ENCODE measurements at regions not wholly inside any gene's neighbourhood (a gene's known extent, or its start where the extent isn't known, plus 50 kb on each side); places are given as distances from the start of the nearest gene placed in this dataset.
"Not testable (repeated sequence)": the region's sequence is repeated elsewhere in the genome, so short reads cannot be mapped to it uniquely, and the experiment has no call there.

DNA sequence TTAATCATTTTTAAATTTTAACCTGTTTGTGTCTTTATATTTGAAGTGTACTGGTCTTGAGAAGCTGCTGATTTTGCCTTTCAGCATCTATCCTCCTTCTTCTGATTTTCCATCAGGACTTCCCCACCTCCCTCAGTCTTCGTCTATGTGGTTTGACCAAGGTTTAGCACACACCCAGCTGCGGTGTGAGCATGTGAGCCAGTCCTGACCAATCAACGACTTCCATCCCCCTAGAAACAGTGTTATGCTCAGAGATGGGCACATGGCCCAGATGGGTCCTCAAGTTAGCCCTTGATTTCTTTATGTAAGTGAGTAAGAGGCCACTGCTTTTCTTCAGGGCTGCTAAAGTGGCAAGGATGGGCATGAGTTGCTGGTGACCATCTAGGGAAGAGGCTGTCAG is 190.8 kb downstream of the MATN1 start:
- no peak for DNase-seq
- TF ChIP-seq GATA1 (IDR thresholded peaks at IDR 0.05; ENCODE audit: low read depth, low read length) (no peak), POLR2A (IDR thresholded peaks at IDR 0.05; ENCODE audit: low read length) (no peak)

DNA sequence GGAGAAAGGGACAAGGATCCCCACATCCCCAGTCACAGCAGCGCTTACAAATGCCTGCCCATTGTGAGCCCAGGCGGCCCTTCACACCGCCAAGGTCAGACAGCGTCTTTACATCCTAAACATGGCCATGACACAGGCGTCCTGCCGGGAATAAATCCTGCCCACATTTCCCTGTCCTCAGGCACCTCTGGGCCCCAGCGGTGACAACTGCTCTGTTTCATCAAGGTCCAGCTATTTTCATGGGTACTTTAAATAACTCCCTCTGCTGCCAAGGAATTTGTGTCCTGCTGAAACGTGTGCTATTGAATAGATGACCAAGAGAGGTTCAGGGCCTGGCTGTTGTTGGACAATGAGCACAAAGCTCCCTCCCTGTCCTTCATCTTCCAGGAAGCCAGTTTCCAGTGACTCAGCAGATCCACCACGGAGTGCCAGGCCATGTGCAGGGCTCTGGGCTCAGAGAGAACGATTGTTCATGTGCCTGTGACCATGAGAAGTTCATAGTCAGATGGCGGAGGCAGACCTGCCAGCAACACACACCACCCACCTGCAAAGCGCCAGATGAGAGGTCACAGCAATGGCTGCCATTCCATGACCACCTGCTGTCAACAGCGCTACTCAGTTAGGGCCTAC is 195.8 kb downstream of the MATN1 start:
- DNase-seq, result no peak
- TF ChIP-seq POLR2A (IDR thresholded peaks at IDR 0.05; ENCODE audit: low read length) (no peak), GATA1 (IDR thresholded peaks at IDR 0.05; ENCODE audit: low read depth, low read length) (no peak)

DNA sequence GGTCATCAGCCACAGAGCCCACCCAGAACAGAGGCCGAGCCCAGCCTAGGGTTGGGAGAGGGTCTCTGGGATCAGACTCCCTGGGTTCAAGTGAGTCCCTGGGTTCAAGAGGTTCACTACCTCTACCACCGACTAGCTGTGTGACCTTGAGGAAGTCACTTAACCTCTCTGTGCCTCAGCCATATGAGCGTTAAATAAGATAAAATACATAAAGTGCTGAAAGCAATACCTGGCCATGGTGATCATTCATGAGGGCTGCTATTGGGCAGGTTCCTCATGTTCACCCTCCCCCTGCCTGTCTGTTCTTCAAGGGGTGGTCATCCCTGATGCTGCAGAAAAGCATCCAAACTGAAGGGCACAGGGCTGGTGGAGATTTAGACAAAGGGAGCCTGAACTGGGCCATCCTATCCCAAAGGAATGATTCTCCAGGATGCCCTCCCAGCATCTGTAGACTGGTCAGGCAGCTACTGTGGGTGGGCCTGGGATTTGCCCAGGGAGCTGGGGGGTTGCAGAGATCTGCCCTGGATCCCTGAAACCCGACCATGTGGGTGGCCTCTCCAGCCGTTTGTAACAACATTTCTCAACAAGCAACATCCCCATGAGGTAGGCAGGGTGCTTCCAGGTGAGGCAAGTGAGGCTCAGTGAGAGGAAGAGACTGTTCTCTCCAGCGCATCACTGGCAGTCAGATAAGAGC is 196.6 kb downstream of the MATN1 start:
- TF ChIP-seq POLR2A (IDR thresholded peaks at IDR 0.05; ENCODE audit: low read length) (no peak), GATA1 (IDR thresholded peaks at IDR 0.05; ENCODE audit: low read depth, low read length) (no peak)
- DNase-seq, result no peak

DNA sequence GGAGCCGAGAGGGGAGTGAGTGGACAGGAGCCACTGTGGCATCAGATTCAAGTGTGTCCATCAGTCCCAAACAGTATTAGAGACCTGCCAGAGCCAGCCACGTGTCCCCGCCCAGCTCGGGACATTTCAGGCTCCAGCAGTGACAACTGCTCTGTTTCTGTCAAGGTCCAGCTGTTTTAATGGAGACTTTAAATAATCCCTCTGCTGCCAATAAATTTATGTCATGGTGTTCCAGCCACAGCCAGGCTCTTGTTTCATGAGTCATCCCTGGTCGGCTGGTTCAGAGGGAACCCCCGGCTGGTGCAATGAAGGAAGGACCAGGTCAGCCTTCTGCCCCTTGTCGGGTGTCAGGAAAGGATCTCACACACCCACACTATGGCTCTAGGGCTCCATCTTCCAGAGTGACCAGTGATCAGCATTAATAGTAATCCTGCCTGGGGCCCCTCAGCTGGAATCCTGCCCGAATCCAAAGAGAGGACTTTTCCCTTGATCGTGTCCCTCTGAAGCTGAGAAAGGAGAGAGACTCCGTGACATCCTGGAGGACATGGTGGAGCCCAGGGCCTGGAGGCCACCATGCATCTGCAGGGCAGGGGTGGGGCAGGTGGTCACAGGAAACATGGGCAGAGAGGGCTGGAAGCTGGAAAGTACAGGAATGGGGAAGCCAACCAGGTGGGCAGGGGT is 197.3 kb downstream of the MATN1 start:
- no peak for DNase-seq
- TF ChIP-seq GATA1 (IDR thresholded peaks at IDR 0.05; ENCODE audit: low read depth, low read length) (no peak), POLR2A (IDR thresholded peaks at IDR 0.05; ENCODE audit: low read length) (no peak)

DNA sequence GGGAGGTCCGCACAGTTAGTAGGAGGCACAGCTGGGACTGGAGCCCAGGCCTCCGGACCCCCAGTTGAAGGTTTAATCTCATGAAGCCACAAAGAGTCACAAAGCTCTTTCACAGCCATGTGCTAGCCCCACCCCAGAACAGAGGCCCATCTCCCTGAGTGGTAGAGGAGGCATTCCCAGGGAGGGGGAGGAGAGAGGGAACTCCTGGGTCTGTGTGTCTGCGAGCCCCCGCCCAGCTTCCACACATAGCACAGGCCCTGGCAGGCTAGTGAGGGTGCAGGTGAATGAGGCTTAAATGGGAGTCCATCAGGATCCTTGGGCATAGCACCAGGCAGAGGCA is 197.8 kb downstream of the MATN1 start:
- DNase-seq, result no peak
- TF ChIP-seq POLR2A (IDR thresholded peaks at IDR 0.05; ENCODE audit: low read length) (no peak), GATA1 (IDR thresholded peaks at IDR 0.05; ENCODE audit: low read depth, low read length) (no peak)

DNA sequence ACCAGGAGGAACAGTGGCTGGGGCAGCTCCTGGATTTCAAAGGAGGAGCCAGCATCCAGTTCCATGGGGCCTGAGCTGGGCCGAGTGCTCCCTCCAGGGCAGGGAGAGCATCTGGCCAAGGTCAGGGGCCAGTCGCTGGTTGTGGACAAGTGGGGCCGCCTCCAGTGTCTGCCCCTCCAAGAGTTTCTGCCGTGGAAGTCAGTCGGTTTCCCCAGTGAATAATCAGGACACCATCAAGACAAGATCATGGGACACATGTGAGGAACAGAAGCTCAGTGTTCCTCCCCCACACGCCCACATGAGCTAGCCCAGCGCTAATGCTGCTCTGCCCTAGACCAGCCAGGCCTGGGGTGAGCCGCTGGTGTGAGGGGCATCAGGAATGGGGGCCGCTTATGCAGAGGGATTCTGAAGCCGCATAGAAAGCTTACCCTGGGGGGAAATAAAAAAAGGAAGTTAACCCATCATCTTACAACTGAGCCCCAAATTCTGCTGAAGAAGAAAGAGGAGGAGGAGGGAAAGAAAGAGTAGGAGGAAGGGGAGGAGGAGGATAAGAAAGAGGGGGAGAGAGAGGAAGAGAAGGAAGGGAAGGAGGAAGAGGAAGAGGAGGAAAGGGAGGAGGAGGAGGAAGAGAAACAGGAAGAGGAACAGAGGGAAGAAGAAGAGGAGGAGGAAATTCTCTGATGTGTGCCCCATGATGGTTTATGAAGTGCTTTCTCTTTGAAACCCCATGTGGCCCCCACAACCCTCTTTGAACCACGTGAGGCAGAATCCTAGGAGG is 198.4 kb downstream of the MATN1 start:
- TF ChIP-seq GATA1 (IDR thresholded peaks at IDR 0.05; ENCODE audit: low read depth, low read length) (no peak), POLR2A (IDR thresholded peaks at IDR 0.05; ENCODE audit: low read length) (no peak)
- no peak for DNase-seq

DNA sequence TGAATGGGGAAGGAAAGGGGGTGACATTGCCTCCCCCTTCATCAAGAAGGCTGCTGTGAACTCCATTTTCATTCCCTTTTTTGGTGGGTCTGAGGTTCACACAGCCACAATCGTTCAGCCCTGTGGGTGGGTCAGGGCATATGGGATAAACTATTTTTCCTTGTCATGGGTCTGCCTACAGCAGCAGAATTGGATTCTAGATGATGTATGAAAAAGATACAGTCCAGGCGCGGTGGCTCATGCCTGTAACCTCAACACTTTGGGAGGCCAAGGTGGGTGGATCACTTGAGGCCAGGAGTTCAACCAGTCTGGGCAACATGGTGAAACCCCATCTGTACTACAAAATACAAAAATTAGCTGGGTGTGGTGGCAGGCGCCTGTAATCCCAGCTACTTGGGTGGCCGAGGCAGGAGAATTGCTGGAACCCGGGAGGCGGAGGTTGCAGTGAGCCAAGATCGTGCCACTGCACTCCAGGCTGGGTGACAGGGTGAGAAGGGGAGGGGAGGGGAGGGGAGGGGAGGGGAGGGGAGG is 199.3 kb downstream of the MATN1 start:
- DNase-seq, result not testable (repeated sequence)

DNA sequence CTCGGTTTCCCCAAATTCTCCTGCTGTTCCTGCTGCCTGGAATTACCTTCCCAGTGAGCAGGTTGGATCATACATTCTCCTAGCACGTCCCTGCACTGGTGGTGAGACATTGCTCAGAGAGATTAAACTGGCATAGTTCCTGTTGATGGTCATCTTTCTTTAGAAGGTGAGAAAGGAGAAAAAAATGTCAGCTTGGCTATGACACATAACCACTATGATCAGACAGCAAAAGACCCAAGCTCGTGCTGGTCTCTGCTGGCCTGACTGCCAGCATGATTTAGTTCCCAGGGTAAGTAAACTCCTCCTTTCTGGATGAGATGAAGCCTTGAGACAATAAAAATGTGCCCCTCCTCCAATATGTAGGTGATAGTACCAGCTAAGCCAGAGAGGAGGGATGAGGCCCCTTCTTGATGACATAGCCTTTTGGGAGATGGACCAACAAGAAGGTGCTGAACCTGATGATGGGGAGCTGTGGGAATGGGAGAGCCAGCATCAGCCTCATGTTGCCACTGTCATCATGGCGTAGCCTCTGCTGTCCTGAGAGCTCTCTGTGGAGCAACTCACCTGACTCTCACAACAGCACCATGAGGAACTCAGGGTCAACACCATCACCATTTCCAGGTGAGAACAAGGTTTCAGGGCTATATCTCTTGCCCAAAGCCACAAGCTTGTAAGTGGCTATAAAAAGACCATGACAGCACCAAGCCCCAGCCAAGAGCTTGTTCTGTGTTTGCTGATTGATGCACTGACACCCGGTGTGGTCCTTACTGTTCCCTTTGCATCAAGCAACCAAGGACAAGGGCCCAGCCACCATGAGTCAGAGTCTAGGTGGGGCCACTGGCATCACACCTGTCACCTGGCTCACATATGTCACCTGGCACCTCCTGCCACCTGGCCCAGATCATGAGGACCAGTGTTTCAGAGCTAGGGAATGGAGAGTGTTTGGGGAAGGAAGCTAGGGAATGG is 200.0 kb downstream of the MATN1 start:
- no peak for TF ChIP-seq GATA1 (IDR thresholded peaks at IDR 0.05; ENCODE audit: low read depth, low read length)
- no peak for TF ChIP-seq POLR2A (IDR thresholded peaks at IDR 0.05; ENCODE audit: low read length)
- DNase-seq, result no peak

DNA sequence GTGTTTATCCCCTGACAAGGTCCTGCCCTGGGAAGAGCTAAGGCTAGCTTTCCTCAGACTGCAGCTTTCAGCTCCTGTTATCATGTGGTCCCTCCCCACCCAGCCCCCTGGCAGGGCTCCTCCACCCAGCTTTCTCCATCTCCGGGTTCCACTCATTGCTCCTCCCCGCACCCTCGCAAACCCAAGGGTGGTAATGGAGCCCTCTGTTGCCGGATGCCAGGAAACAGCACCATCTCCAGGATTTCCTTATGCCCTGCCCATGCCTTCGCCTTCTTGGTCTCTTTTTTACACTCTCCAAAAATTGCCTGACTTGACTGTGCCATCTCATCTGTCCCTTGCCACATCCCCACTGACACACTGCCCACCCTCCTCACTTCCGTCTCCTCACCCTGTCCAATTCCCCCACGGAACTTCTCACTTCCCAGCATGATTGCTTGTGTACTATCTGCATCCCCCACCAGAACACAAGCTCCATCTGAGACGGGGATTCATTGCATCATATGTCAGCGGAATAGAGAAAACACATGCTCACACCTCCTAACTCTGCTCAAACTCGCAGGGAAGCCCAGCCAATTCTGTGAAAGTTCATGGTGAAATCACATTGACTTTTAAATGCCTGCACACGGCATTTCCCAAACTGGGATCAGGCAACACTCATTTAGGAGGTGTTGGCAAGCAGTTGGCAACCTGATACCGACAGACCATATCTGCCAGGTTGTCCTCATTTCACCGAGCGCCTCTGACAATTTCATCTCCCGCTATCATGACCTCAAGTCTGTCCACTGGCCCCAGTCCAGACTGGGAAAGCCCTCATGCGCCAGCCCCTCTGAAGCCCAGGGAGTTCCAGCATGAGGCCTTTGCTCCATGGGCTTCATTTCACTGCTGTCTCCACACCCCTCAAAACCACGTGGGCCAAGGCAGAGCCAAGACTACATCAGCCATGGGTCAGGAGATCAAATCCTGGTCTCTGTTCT is 201.1 kb downstream of the MATN1 start:
- TF ChIP-seq GATA1 (IDR thresholded peaks at IDR 0.05; ENCODE audit: low read depth, low read length) (no peak), POLR2A (IDR thresholded peaks at IDR 0.05; ENCODE audit: low read length) (no peak)
- DNase-seq, result no peak

DNA sequence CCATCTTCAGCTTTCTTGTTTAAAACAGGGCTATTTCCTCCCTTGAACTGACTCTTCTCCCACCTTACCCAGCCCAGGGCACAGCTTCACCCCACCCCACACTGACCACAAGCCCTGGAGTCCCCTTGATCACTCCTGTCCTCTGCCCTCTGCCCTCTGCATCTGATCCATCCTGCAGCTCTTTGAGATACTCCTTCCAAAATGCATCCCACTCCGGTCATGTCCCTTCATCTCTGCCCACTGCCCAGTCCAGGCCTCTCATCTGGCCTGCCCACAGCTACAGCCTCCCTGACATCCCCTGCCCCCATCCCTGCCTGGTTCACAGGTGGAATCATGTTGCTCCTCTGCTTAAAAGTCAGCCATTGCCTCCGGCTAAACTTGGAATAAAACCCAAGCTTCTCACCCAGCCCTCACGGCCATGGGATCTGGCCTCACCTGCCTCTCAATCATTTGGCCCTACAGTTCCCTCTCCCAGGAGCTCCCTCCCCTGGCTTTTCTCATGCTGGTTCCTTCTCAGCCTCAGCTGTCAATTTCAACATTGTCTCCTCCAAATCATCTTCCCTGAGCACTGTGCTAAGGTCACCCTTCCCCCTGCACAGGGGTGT is 202.0 kb downstream of the MATN1 start:
- TF ChIP-seq GATA1 (IDR thresholded peaks at IDR 0.05; ENCODE audit: low read depth, low read length) (no peak), POLR2A (IDR thresholded peaks at IDR 0.05; ENCODE audit: low read length) (no peak)
- no peak for DNase-seq

DNA sequence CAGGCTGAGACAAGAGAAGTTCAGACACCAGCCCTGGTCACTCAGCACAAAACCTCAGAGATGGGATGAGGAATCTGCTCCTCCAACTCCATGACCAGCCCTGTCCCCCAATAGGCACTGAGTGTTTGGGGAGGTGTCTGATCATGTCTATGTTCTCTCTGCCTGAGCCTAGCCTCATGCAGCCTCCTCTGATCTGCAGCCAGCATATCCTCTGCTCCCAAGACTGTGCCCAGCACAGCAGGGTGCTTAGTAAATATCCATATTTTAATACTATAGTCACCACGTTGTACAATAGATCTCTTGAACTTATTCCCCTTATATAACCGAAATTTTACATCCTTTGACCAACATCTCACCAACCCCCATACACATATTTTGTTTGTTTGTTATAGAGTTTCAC is 202.9 kb downstream of the MATN1 start:
- TF ChIP-seq GATA1 (IDR thresholded peaks at IDR 0.05; ENCODE audit: low read depth, low read length), result no peak
- TF ChIP-seq POLR2A (IDR thresholded peaks at IDR 0.05; ENCODE audit: low read length), result no peak
- no peak for DNase-seq

All from erythroblast (primary cell).